HFFc6 (cell line): ENCODE measurements at regions not wholly inside any gene's neighbourhood (a gene's known extent, or its start where the extent isn't known, plus 50 kb on each side); places are given as distances from the start of the nearest gene placed in this dataset.

Experiments used
- DNase-seq: peaks from one replicate; pipeline ENCODE4 v3.0.0-alpha.2; 2018
- H3K27ac Mint-ChIP-seq: 2 replicates; pipeline ENCODE4 v1.8.0; 2020; ENCODE audit warnings: mild to moderate bottlenecking, mixed read lengths
- H3K27me3 Mint-ChIP-seq: 2 replicates; pipeline ENCODE4 v1.8.0; 2021; ENCODE audit warnings: mild to moderate bottlenecking, moderate library complexity, mixed read lengths; ENCODE audit not compliant: insufficient read depth
- H3K36me3 Mint-ChIP-seq: 2 replicates; pipeline ENCODE4 v1.8.0; 2021; ENCODE audit warnings: low read depth, mixed read lengths
- H3K4me1 Mint-ChIP-seq: 2 replicates; pipeline ENCODE4 v1.8.0; 2020; ENCODE audit warnings: low read depth, mixed read lengths
- H3K4me3 Mint-ChIP-seq: 2 replicates; pipeline ENCODE4 v1.8.0; 2020; ENCODE audit warnings: mild to moderate bottlenecking, moderate library complexity, mixed read lengths
- H3K9me3 Mint-ChIP-seq: 2 replicates; pipeline ENCODE4 v1.8.0; 2020; ENCODE audit warnings: mild to moderate bottlenecking, mixed read lengths
- CTCF ChIP-seq: fragments of 200-600 bp; sonication (generic); IDR thresholded peaks from 2 replicates; pipeline ENCODE4 v1.5.0; 2021; ENCODE audit warnings: antibody characterized with exemption, mild to moderate bottlenecking

DNA sequence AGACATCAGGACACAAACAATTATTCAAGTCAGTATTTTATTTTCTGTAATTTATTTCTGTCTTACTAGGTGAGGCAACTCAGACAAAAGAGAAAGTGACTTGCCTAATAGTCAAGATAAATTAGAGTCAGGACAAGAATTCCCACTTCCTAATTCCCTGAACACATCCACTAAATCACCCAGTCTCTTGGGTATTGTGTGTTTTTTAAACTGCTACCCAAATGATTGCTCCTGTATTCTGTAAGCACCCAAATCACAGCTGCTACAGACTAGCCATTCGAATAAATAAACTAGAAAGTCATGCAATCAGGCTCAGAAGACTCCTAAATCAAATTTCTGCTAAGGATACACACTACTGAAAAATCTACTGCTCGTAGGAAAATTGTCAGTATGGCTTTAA, 263.0 kb downstream of the DUSP6 start:
- H3K36me3 Mint-ChIP-seq: peaks cover 18% of the 10 kb centered on the region
- no peak for DNase-seq
- H3K4me1 Mint-ChIP-seq: no peaks in the 10 kb centered on the region
- no peak for TF ChIP-seq CTCF
- peaks cover 2% of the 10 kb centered on the region for H3K27me3 Mint-ChIP-seq
- H3K4me3 Mint-ChIP-seq: no peak overlapping the region
- no peak overlapping the region for H3K27ac Mint-ChIP-seq
- peaks cover 23% of the 10 kb centered on the region for H3K9me3 Mint-ChIP-seq

DNA sequence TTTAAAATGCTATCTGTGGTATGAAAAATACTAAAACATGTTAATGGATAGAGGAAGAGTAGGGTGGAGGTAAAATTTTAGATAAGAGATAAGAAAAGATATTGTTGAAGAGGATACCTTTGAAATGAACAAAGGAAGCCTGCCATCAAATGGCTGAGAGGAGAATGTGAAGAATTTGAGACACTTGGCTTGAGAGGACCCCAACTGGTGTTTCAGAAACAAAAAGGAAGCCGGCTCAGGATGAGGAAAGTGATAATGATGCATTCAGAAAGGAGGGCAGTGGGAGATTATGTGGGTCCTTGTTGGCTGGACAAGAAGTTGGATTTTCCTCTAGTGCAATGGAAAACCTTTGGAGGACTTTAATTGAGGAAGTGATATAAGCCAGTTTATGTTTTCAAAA, 264.4 kb downstream of the DUSP6 start:
- Mint-ChIP-seq H3K36me3 (peaks cover 18% of the 10 kb centered on the region), H3K27me3 (peaks cover 2% of the 10 kb centered on the region)
- TF ChIP-seq CTCF: no peak

DNA sequence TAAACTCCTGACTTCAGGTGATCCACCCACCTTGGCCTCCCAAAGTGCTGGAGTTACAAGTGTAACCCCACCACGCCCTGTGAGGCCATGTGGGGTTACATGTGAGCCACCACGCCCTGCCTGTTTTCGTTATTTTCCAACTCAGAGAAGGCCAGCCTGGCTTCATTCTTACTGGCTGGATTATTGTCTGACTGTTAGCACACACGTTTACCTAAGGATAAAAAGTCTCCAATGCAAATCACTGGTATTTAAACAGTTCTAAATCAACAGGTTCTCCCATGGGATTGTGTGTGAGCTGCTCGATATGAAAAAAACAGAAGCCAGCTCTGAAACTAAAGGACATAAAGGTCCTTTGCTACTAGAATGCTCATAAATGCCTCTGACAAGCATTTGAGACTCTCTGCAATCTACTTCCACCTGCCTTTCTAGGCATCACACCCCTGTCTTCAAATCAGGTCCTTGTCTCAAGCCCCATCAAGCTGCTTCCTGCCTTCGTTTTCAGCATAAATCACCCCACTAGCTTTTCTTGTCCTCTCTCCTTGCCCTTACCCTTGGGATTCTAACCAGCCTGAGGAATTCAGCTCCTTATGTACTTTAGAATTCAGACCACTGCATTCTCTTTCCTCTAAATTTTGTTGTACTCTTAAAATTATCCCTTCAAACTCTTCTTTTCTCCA, 265.0 kb downstream of the DUSP6 start:
- H3K4me1 Mint-ChIP-seq: peaks cover 4% of the 10 kb centered on the region
- peaks cover 2% of the 10 kb centered on the region for H3K27me3 Mint-ChIP-seq
- H3K9me3 Mint-ChIP-seq: peaks cover 22% of the 10 kb centered on the region
- no peak overlapping the region for H3K4me3 Mint-ChIP-seq
- no peak for DNase-seq
- no peak overlapping the region for H3K27ac Mint-ChIP-seq
- peaks cover 17% of the 10 kb centered on the region for H3K36me3 Mint-ChIP-seq
- TF ChIP-seq CTCF: no peak

More for the DNA sequence above, 264.4 kb downstream of the DUSP6 start:
- Mint-ChIP-seq H3K9me3 (peaks cover 23% of the 10 kb centered on the region), H3K4me1 (no peaks in the 10 kb centered on the region), H3K4me3 (no peak overlapping the region), H3K27ac (no peak overlapping the region)
- no peak for DNase-seq

- Mint-ChIP-seq H3K4me3 (no peak overlapping the region), H3K9me3 (0 out of 2 replicates have a peak, but pooled peaks cover 3% of the 10 kb centered on the region), H3K27ac (no peak overlapping the region), H3K4me1 (peaks cover 22% of the 10 kb centered on the region), H3K27me3 (peaks cover 2% of the 10 kb centered on the region), H3K36me3 (peaks cover 4% of the 10 kb centered on the region)
- TF ChIP-seq CTCF: no peak
- no peak for DNase-seq
Measured at GRCh38 chr12:89085421-89085820, 266.9 kb downstream of the DUSP6 start.

- H3K27ac Mint-ChIP-seq: no peak overlapping the region
- no peak for DNase-seq
- peaks cover 22% of the 10 kb centered on the region for H3K4me1 Mint-ChIP-seq
- peaks cover 2% of the 10 kb centered on the region for H3K27me3 Mint-ChIP-seq
- H3K36me3 Mint-ChIP-seq: no peaks in the 10 kb centered on the region
- no peak overlapping the region for H3K4me3 Mint-ChIP-seq
- no peak for TF ChIP-seq CTCF
- no peaks in the 10 kb centered on the region for H3K9me3 Mint-ChIP-seq
Measured at GRCh38 chr12:89084751-89085150, 267.6 kb downstream of the DUSP6 start.

DNA sequence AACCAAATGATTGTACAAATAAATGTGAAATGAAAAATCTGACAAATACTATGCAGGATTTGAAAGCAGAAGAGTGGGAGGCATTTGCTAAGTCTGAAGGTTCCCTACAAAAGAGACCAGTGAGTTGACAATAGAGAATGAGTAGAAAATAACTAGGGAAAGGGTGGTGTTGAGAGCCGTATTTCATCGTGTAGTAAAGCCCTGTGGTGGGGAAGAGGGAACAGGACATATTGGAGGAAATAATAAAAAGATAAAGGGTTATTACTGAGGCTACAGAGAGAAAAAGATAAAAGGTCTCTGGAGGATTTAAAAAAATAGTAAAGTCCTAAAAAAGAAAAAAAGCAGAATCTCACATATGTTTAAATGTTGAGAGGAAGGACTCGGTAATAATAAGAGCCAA, 268.8 kb downstream of the DUSP6 start:
- DNase-seq: no peak
- Mint-ChIP-seq H3K27ac (no peak overlapping the region), H3K9me3 (no peaks in the 10 kb centered on the region), H3K4me3 (no peak overlapping the region), H3K4me1 (peaks cover 22% of the 10 kb centered on the region), H3K36me3 (no peaks in the 10 kb centered on the region), H3K27me3 (peaks cover 2% of the 10 kb centered on the region)
- no peak for TF ChIP-seq CTCF
